ENCODE measurements at regions not wholly inside any gene's neighbourhood (a gene's known extent, or its start where the extent isn't known, plus 50 kb on each side); places are given as distances from the start of the nearest gene placed in this dataset.

DNA sequence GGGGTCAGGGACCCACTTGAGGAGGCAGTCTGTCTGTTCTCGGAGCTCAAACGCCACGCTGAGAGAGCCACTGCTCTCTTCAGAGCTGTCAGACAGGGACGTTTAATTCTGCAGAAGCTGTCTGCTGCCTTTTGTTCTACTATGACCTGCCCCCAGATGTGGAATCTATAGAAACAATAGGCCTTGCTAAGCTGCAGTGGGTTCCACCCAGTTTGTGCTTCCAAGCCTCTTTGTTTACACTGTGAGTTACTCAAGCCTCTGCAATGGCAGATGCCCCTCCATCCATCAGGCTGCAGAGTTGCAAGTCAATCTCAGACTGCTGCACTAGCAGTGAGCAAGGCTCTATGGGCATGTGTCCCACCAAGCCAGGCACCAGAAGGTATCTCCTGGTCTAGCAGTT, 158.1 kb downstream of the DTHD1 start:
- TF ChIP-seq POLR2A (IDR thresholded peaks at IDR 0.05) (no peak), POLR2AphosphoS5 (IDR thresholded peaks at IDR 0.05) (no peak)
- TF ChIP-seq, protein P1, sequence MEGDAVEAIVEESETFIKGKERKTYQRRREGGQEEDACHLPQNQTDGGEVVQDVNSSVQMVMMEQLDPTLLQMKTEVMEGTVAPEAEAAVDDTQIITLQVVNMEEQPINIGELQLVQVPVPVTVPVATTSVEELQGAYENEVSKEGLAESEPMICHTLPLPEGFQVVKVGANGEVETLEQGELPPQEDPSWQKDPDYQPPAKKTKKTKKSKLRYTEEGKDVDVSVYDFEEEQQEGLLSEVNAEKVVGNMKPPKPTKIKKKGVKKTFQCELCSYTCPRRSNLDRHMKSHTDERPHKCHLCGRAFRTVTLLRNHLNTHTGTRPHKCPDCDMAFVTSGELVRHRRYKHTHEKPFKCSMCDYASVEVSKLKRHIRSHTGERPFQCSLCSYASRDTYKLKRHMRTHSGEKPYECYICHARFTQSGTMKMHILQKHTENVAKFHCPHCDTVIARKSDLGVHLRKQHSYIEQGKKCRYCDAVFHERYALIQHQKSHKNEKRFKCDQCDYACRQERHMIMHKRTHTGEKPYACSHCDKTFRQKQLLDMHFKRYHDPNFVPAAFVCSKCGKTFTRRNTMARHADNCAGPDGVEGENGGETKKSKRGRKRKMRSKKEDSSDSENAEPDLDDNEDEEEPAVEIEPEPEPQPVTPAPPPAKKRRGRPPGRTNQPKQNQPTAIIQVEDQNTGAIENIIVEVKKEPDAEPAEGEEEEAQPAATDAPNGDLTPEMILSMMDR (IDR thresholded peaks at IDR 0.05 in 8 of 11, conservative IDR thresholded peaks at IDR 0.05 in 3 of 11) = no peak
